ENCODE measurements at regions not wholly inside any gene's neighbourhood (a gene's known extent, or its start where the extent isn't known, plus 50 kb on each side); places are given as distances from the start of the nearest gene placed in this dataset.
A peak's percentile ranks its signal among the peaks of the same experiment; 100 is the strongest.

- intact Hi-C loops (cut with micrococcal nuclease): no loop called here
- Mint-ChIP-seq H3K4me1 (no peaks in the 10 kb centered on the region), H3K36me3 (ENCODE audit: low read depth) (no peaks in the 10 kb centered on the region), H3K9me3 (no peaks in the 10 kb centered on the region), H3K27me3 (no peaks in the 10 kb centered on the region), H3K4me3 (no peak overlapping the region), H3K27ac (no peak overlapping the region)
- no peak for DNase-seq
Observed at GRCh38 chr18:56273541-56274219, 364.7 kb downstream of the TXNL1 start.

- no peak overlapping the region for H3K4me3 Mint-ChIP-seq
- no peaks in the 10 kb centered on the region for H3K9me3 Mint-ChIP-seq
- no peak overlapping the region for H3K27ac Mint-ChIP-seq
- H3K4me1 Mint-ChIP-seq: no peaks in the 10 kb centered on the region
- no peaks in the 10 kb centered on the region for H3K36me3 Mint-ChIP-seq (ENCODE audit: low read depth)
- H3K27me3 Mint-ChIP-seq: no peaks in the 10 kb centered on the region
- intact Hi-C loops (cut with micrococcal nuclease): no loop called here
- no peak for DNase-seq
Observed at GRCh38 chr18:56270671-56271250, 367.6 kb downstream of the TXNL1 start.

GRCh38 chr18:56269958-56270357 is 368.4 kb downstream of the TXNL1 start:
- DNase-seq: no peak
- H3K4me3 Mint-ChIP-seq: no peak overlapping the region
- intact Hi-C loops (cut with micrococcal nuclease): no loop called here
- no peaks in the 10 kb centered on the region for H3K4me1 Mint-ChIP-seq
- H3K9me3 Mint-ChIP-seq: no peaks in the 10 kb centered on the region
- no peak overlapping the region for H3K27ac Mint-ChIP-seq
- H3K36me3 Mint-ChIP-seq (ENCODE audit: low read depth): no peaks in the 10 kb centered on the region
- no peaks in the 10 kb centered on the region for H3K27me3 Mint-ChIP-seq

- no peaks in the 10 kb centered on the region for H3K9me3 Mint-ChIP-seq
- no peak overlapping the region for H3K27ac Mint-ChIP-seq
- H3K4me3 Mint-ChIP-seq: no peak overlapping the region
- no peaks in the 10 kb centered on the region for H3K36me3 Mint-ChIP-seq (ENCODE audit: low read depth)
- DNase-seq: no peak
- intact Hi-C loops (cut with micrococcal nuclease): no loop called here
- no peaks in the 10 kb centered on the region for H3K27me3 Mint-ChIP-seq
- no peaks in the 10 kb centered on the region for H3K4me1 Mint-ChIP-seq
Observed at GRCh38 chr18:56268952-56269351, 369.4 kb downstream of the TXNL1 start.

- no peak for DNase-seq
- H3K27ac Mint-ChIP-seq: no peak overlapping the region
- H3K4me3 Mint-ChIP-seq: no peak overlapping the region
- H3K27me3 Mint-ChIP-seq: no peaks in the 10 kb centered on the region
- no peaks in the 10 kb centered on the region for H3K4me1 Mint-ChIP-seq
- intact Hi-C loops (cut with micrococcal nuclease): no loop called here
- H3K9me3 Mint-ChIP-seq: no peaks in the 10 kb centered on the region
- H3K36me3 Mint-ChIP-seq (ENCODE audit: low read depth): no peaks in the 10 kb centered on the region
Observed at GRCh38 chr18:56267334-56267733, 371.1 kb downstream of the TXNL1 start.

- intact Hi-C loops (cut with micrococcal nuclease): no loop called here
- no peaks in the 10 kb centered on the region for H3K27me3 Mint-ChIP-seq
Observed at GRCh38 chr18:56258178-56258577, 380.2 kb downstream of the TXNL1 start.

GRCh38 chr18:56257205-56257604 is 381.2 kb downstream of the TXNL1 start:
- H3K36me3 Mint-ChIP-seq (ENCODE audit: low read depth): no peaks in the 10 kb centered on the region
- peaks cover 4% of the 10 kb centered on the region for H3K9me3 Mint-ChIP-seq
- no peak overlapping the region for H3K4me3 Mint-ChIP-seq
- intact Hi-C loops (cut with micrococcal nuclease): no loop called here
- no peak for DNase-seq
- no peak overlapping the region for H3K27ac Mint-ChIP-seq
- peaks cover 3% of the 10 kb centered on the region for H3K4me1 Mint-ChIP-seq
- no peaks in the 10 kb centered on the region for H3K27me3 Mint-ChIP-seq

More at GRCh38 chr18:56258178-56258577, 380.2 kb downstream of the TXNL1 start:
- no peak for DNase-seq
- Mint-ChIP-seq H3K4me3 (no peak overlapping the region), H3K27ac (no peak overlapping the region), H3K36me3 (ENCODE audit: low read depth) (no peaks in the 10 kb centered on the region), H3K4me1 (peaks cover 3% of the 10 kb centered on the region), H3K9me3 (peaks cover 4% of the 10 kb centered on the region)

- peaks cover 3% of the 10 kb centered on the region for H3K4me1 Mint-ChIP-seq
- H3K9me3 Mint-ChIP-seq: peaks cover 4% of the 10 kb centered on the region
- DNase-seq: no peak
- H3K36me3 Mint-ChIP-seq (ENCODE audit: low read depth): no peaks in the 10 kb centered on the region
- H3K27ac Mint-ChIP-seq: no peak overlapping the region
- H3K27me3 Mint-ChIP-seq: no peaks in the 10 kb centered on the region
- H3K4me3 Mint-ChIP-seq: no peak overlapping the region
- intact Hi-C loops (cut with micrococcal nuclease): no loop called here
Observed at GRCh38 chr18:56256659-56257058, 381.7 kb downstream of the TXNL1 start.

GRCh38 chr18:56255381-56255780 is 383.0 kb downstream of the TXNL1 start:
- Mint-ChIP-seq H3K9me3 (peaks cover 4% of the 10 kb centered on the region), H3K36me3 (ENCODE audit: low read depth) (no peaks in the 10 kb centered on the region), H3K27me3 (no peaks in the 10 kb centered on the region), H3K4me1 (peaks cover 3% of the 10 kb centered on the region), H3K27ac (no peak overlapping the region), H3K4me3 (no peak overlapping the region)
- intact Hi-C loops (cut with micrococcal nuclease): no loop called here
- DNase-seq: no peak

- no peak for DNase-seq
Observed at GRCh38 chr18:56252456-56252855, 385.9 kb downstream of the TXNL1 start.

GRCh38 chr18:56248610-56249235 is 389.7 kb downstream of the TXNL1 start:
- no peaks in the 10 kb centered on the region for H3K36me3 Mint-ChIP-seq (ENCODE audit: low read depth)
- intact Hi-C loops (cut with micrococcal nuclease): no loop called here
- no peak overlapping the region for H3K27ac Mint-ChIP-seq
- no peaks in the 10 kb centered on the region for H3K27me3 Mint-ChIP-seq
- peak; percentile 64 for DNase-seq
- H3K4me1 Mint-ChIP-seq: peaks cover 2% of the 10 kb centered on the region
- H3K4me3 Mint-ChIP-seq: no peak overlapping the region
- H3K9me3 Mint-ChIP-seq: peaks cover 3% of the 10 kb centered on the region

More at GRCh38 chr18:56252456-56252855, 385.9 kb downstream of the TXNL1 start:
- H3K9me3 Mint-ChIP-seq: no peaks in the 10 kb centered on the region
- H3K27me3 Mint-ChIP-seq: no peaks in the 10 kb centered on the region
- no peak overlapping the region for H3K4me3 Mint-ChIP-seq
- peaks cover 5% of the 10 kb centered on the region for H3K4me1 Mint-ChIP-seq
- no peak overlapping the region for H3K27ac Mint-ChIP-seq
- H3K36me3 Mint-ChIP-seq (ENCODE audit: low read depth): no peaks in the 10 kb centered on the region
- intact Hi-C loops (cut with micrococcal nuclease): no loop called here

- peaks cover 3% of the 10 kb centered on the region for H3K9me3 Mint-ChIP-seq
- no peak overlapping the region for H3K27ac Mint-ChIP-seq
- peaks cover 2% of the 10 kb centered on the region for H3K4me1 Mint-ChIP-seq
- H3K27me3 Mint-ChIP-seq: no peaks in the 10 kb centered on the region
- no peak overlapping the region for H3K4me3 Mint-ChIP-seq
- no peaks in the 10 kb centered on the region for H3K36me3 Mint-ChIP-seq (ENCODE audit: low read depth)
- DNase-seq: no peak
- intact Hi-C loops (cut with micrococcal nuclease): no loop called here
Observed at GRCh38 chr18:56246916-56247315, 391.5 kb downstream of the TXNL1 start.

GRCh38 chr18:56245866-56246580 is 392.4 kb downstream of the TXNL1 start:
- Mint-ChIP-seq H3K4me3 (no peak overlapping the region), H3K36me3 (ENCODE audit: low read depth) (no peaks in the 10 kb centered on the region), H3K4me1 (peaks cover 2% of the 10 kb centered on the region), H3K27ac (no peak overlapping the region), H3K27me3 (no peaks in the 10 kb centered on the region), H3K9me3 (peaks cover 3% of the 10 kb centered on the region)
- DNase-seq: no peak
- intact Hi-C loops (cut with micrococcal nuclease): no loop called here

- intact Hi-C loops (cut with micrococcal nuclease): no loop called here
- no peaks in the 10 kb centered on the region for H3K4me1 Mint-ChIP-seq
- H3K36me3 Mint-ChIP-seq (ENCODE audit: low read depth): no peaks in the 10 kb centered on the region
- no peaks in the 10 kb centered on the region for H3K9me3 Mint-ChIP-seq
- H3K4me3 Mint-ChIP-seq: no peak overlapping the region
- DNase-seq: no peak
- no peak overlapping the region for H3K27ac Mint-ChIP-seq
- H3K27me3 Mint-ChIP-seq: no peaks in the 10 kb centered on the region
Observed at GRCh38 chr18:56240405-56240804, 398.0 kb downstream of the TXNL1 start.

All from activated CD4-positive, alpha-beta T cell treated with anti-CD3 and anti-CD28 coated beads, Interleukin-2, amount 10 ng/mL, durations not matched to agents 24 days and 14 days (primary cell).